Right atrium auricular region (tissue), 2 donors: ENCODE measurements at regions not wholly inside any gene's neighbourhood (a gene's known extent, or its start where the extent isn't known, plus 50 kb on each side); places are given as distances from the start of the nearest gene placed in this dataset.

Experiments
- DNase-seq: peaks from one replicate; pipeline ENCODE4 v3.0.0-alpha.2; 2019; ENCODE audit warnings: low spot score
- H3K27ac ChIP-seq, 2 donors: fragments of 200-600 bp; sonication (generic); 1 replicate in 1 of 2; 2 replicates in 1 of 2; pipeline ENCODE4 v1.5.1; 2016 to 2019
- H3K27me3 ChIP-seq, 2 donors: fragments of 200-600 bp; sonication (generic); one replicate each; pipeline versions ENCODE4 v1.5.1 to v1.6.0; 2017 to 2019
- H3K36me3 ChIP-seq: fragments of 200-600 bp; sonication (generic); one replicate; pipeline ENCODE4 v1.5.1; 2016
- H3K4me1 ChIP-seq, 2 donors: fragments of 200-600 bp; sonication (generic); one replicate each; pipeline versions ENCODE4 v1.5.1 to v1.6.0; 2017 to 2019
- H3K4me3 ChIP-seq, 2 donors: fragments of 200-600 bp; sonication (generic); 1 replicate in 1 of 2; 2 replicates in 1 of 2; pipeline ENCODE4 v1.5.1; 2017 to 2019; ENCODE audit warnings: mild to moderate bottlenecking in 1 of 2, moderate library complexity in 1 of 2
- H3K9me3 ChIP-seq, 2 donors: fragments of 200-600 bp; sonication (generic); one replicate each; pipeline ENCODE4 v1.5.1; 2019
- TF ChIP-seq, protein P1 (sequence below), 2 donors: fragments of 200-600 bp; sonication (generic); IDR thresholded peaks; one replicate each; pipeline ENCODE4 v1.5.1; 2019; ENCODE audit warnings: antibody characterized with exemption in 2 of 2

DNA sequence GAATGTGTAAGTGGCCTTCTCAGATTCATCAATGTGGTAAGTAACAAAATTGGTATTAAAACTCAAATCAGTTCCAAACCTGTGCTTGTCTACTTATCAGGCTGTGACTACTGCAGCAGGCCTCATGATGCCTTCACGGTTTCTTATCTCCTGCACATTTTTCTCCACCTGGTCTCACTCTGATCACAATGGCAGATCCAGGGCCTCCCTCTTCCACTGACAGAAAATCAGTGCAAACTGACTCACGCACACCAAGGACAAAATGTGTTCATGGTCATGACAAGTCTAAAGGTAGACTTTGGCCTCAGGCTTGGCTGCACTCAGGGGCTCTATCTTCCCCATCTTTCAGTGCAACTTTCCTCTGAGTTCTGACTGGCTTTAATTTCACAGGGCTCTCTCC is 56.7 kb upstream of the ATP1A1 start:
- TF ChIP-seq, protein P1, sequence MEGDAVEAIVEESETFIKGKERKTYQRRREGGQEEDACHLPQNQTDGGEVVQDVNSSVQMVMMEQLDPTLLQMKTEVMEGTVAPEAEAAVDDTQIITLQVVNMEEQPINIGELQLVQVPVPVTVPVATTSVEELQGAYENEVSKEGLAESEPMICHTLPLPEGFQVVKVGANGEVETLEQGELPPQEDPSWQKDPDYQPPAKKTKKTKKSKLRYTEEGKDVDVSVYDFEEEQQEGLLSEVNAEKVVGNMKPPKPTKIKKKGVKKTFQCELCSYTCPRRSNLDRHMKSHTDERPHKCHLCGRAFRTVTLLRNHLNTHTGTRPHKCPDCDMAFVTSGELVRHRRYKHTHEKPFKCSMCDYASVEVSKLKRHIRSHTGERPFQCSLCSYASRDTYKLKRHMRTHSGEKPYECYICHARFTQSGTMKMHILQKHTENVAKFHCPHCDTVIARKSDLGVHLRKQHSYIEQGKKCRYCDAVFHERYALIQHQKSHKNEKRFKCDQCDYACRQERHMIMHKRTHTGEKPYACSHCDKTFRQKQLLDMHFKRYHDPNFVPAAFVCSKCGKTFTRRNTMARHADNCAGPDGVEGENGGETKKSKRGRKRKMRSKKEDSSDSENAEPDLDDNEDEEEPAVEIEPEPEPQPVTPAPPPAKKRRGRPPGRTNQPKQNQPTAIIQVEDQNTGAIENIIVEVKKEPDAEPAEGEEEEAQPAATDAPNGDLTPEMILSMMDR (IDR thresholded peaks at IDR 0.05): no peak
- no peaks in the 10 kb centered on the region for H3K9me3 ChIP-seq
- H3K4me1 ChIP-seq: no peaks in the 10 kb centered on the region
- no peaks in the 10 kb centered on the region for H3K36me3 ChIP-seq
- no peaks in the 10 kb centered on the region for H3K27me3 ChIP-seq
- H3K4me3 ChIP-seq: no peak overlapping the region
- no peak overlapping the region for H3K27ac ChIP-seq
- DNase-seq: no peak

DNA sequence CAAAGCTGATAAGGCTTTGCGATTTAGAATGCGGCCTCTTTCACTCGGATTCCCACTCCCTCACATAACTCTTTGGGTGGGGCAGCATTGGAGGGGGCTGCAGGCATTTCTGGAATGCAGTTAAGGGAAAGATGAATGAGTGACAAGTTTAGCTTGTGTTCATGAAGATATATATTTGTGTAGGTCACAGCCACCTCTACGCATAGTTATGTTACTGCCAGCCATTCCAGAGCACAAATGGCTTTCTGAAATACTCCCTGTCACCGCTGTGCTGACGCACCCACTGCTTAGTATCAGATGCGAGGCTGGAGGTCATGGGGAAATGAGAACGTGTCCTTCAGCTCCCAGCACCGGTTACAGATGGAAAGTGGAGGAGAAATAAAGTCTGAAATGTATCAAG is 54.1 kb upstream of the ATP1A1 start:
- DNase-seq: no peak

DNA sequence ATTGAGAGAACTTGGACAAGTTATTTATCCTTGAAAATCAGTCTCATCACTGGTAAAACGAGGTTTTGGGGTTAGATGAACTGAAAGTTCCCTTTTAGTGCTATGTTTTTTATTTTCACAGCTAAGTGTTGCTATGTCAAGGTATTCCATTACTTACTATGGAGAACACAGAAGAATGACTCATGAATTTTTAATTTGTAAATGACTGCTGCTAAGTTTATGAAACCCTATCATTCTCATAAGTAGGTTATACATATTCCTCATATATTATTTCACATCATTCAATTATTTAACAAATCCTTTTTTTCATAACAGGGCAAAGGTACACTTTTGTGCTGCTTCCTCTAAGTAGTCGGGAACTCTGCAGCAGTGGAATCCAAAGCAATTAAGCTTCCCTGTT is 52.2 kb upstream of the ATP1A1 start:
- TF ChIP-seq, protein P1 (IDR thresholded peaks at IDR 0.05): no peak
- Histone ChIP-seq H3K9me3 (no peaks in the 10 kb centered on the region), H3K36me3 (no peaks in the 10 kb centered on the region), H3K27ac (no peak overlapping the region), H3K27me3 (no peaks in the 10 kb centered on the region), H3K4me3 (no peak overlapping the region), H3K4me1 (no peaks in the 10 kb centered on the region)
- no peak for DNase-seq

More for the DNA sequence above, 54.1 kb upstream of the ATP1A1 start:
- no peaks in the 10 kb centered on the region for H3K4me1 ChIP-seq
- H3K27ac ChIP-seq: no peak overlapping the region
- H3K9me3 ChIP-seq: no peaks in the 10 kb centered on the region
- H3K27me3 ChIP-seq: no peaks in the 10 kb centered on the region
- TF ChIP-seq, protein P1 (IDR thresholded peaks at IDR 0.05): no peak
- H3K4me3 ChIP-seq: no peak overlapping the region
- H3K36me3 ChIP-seq: no peaks in the 10 kb centered on the region

DNA sequence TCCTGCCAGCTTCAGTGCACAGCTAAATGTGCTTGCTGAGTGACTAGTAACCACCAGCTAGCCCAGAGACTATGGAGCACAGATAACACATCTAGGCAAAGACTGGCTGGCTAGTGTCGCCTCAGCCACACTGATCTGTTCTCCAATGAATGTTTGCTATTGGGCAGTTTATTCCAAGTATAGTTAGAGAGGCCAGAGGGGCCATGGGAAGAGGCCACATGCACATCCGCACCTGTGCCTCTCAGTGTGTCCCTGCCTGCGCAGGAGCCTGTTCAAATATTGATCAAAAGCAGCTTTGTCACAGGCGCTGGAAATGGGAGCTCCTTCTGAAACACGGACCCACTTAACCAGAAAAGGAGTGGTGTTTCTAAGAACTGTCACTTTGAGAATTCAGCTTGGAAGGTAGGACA is 51.3 kb upstream of the ATP1A1 start:
- Histone ChIP-seq H3K27ac (no peak overlapping the region), H3K4me3 (no peak overlapping the region), H3K4me1 (no peaks in the 10 kb centered on the region), H3K27me3 (no peaks in the 10 kb centered on the region), H3K36me3 (no peaks in the 10 kb centered on the region), H3K9me3 (no peaks in the 10 kb centered on the region)
- TF ChIP-seq, protein P1 (IDR thresholded peaks at IDR 0.05): no peak
- DNase-seq: no peak

DNA sequence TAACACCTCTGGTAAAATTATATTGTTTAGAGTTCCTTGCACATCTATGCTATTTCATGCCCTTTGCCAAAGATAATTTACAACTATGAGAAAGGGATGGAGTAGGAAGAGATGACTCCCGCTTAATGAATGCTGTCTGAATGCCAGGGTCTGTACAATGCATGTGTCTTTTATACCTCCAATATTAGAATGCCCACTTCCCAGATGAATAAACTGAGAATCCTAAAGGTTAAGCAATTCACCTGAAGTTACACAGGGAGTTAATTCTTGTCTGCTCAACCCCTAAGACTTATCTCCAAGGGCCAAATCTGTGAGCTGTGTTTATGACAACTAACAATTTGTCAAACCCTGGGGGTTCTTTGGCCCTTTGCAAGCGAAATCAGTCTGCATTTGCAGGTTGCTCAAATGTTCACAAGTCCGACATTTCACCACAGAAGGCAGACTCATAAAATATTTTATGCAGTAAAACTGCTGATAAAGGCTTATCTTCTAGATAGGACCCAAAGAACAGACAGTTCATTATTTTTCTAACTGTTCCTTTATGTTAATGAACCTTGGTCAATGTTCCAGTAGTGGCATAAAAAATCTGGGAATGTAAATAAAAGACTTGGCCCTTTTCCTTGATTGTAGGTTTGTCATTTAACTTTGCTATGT is 50.2 kb upstream of the ATP1A1 start:
- TF ChIP-seq, protein P1 (IDR thresholded peaks at IDR 0.05): no peak
- Histone ChIP-seq H3K27ac (no peak overlapping the region), H3K4me1 (no peaks in the 10 kb centered on the region), H3K27me3 (no peaks in the 10 kb centered on the region), H3K9me3 (no peaks in the 10 kb centered on the region), H3K36me3 (no peaks in the 10 kb centered on the region), H3K4me3 (no peak overlapping the region)
- DNase-seq: no peak
